Ovary (tissue), 3 donors: ENCODE measurements at regions not wholly inside any gene's neighbourhood (a gene's known extent, or its start where the extent isn't known, plus 50 kb on each side); places are given as distances from the start of the nearest gene placed in this dataset.

Experiments used
- EP300 ChIP-seq: sonication (generic); formaldehyde crosslinking; IDR thresholded peaks from one replicate; pipeline ENCODE4 v1.6.1; 2017; ENCODE audit warnings: antibody characterized with exemption
- POLR2A ChIP-seq: fragments of 450-650 bp; IDR thresholded peaks from one replicate; pipeline ENCODE4 v1.6.1; 2017; ENCODE audit warnings: antibody characterized with exemption, mild to moderate bottlenecking, moderate library complexity
- TF ChIP-seq, protein P1 (sequence below), 3 donors: fragments of 450-650 bp in 2 of 3; fragments of 200-600 bp in 1 of 3; IDR thresholded peaks; one replicate each; pipeline versions ENCODE4 v1.5.1 to v1.8.0; 2016 to 2022; ENCODE audit warnings: antibody characterized with exemption in 3 of 3, mild to moderate bottlenecking in 1 of 3
- donor health status: DM: no; HTN: no; CAD: no.

GRCh38 chr11:106156290-106156937 lies 79.0 kb downstream of the AASDHPPT start:
- TF ChIP-seq, protein P1, sequence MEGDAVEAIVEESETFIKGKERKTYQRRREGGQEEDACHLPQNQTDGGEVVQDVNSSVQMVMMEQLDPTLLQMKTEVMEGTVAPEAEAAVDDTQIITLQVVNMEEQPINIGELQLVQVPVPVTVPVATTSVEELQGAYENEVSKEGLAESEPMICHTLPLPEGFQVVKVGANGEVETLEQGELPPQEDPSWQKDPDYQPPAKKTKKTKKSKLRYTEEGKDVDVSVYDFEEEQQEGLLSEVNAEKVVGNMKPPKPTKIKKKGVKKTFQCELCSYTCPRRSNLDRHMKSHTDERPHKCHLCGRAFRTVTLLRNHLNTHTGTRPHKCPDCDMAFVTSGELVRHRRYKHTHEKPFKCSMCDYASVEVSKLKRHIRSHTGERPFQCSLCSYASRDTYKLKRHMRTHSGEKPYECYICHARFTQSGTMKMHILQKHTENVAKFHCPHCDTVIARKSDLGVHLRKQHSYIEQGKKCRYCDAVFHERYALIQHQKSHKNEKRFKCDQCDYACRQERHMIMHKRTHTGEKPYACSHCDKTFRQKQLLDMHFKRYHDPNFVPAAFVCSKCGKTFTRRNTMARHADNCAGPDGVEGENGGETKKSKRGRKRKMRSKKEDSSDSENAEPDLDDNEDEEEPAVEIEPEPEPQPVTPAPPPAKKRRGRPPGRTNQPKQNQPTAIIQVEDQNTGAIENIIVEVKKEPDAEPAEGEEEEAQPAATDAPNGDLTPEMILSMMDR (IDR thresholded peaks at IDR 0.05), result peak in 2 of 3 donors; percentile 18 to 45
- TF ChIP-seq POLR2A, result no peak
- TF ChIP-seq EP300, result no peak
